ENCODE measurements at regions not wholly inside any gene's neighbourhood (a gene's known extent, or its start where the extent isn't known, plus 50 kb on each side); places are given as distances from the start of the nearest gene placed in this dataset.

GRCh38 chr21:20110368-20110767 is 887.8 kb upstream of the NCAM2 start:
- H3K27me3 Mint-ChIP-seq (ENCODE audit: low read depth) = no peaks in the 10 kb centered on the region
- no peak overlapping the region for H3K4me3 Mint-ChIP-seq
- no peaks in the 10 kb centered on the region for H3K4me1 Mint-ChIP-seq
- TF ChIP-seq CTCF (IDR thresholded peaks at IDR 0.05; ENCODE audit: unreplicated experiment) = no peak
- no peaks in the 10 kb centered on the region for H3K36me3 Mint-ChIP-seq
- no peak overlapping the region for H3K27ac Mint-ChIP-seq
- H3K9me3 Mint-ChIP-seq = peaks cover 33% of the 10 kb centered on the region
- no peak for DNase-seq (ENCODE audit: low spot score in 2 of 2, unreplicated experiment in 2 of 2)

GRCh38 chr21:20151741-20152140 is 846.5 kb upstream of the NCAM2 start:
- no peak overlapping the region for H3K27ac Mint-ChIP-seq
- no peak overlapping the region for H3K4me3 Mint-ChIP-seq
- H3K9me3 Mint-ChIP-seq = peaks cover 31% of the 10 kb centered on the region
- H3K4me1 Mint-ChIP-seq = no peaks in the 10 kb centered on the region
- no peak for TF ChIP-seq CTCF (IDR thresholded peaks at IDR 0.05; ENCODE audit: unreplicated experiment)
- no peaks in the 10 kb centered on the region for H3K36me3 Mint-ChIP-seq
- no peak for DNase-seq (ENCODE audit: low spot score in 2 of 2, unreplicated experiment in 2 of 2)
- H3K27me3 Mint-ChIP-seq (ENCODE audit: low read depth) = no peaks in the 10 kb centered on the region

- Mint-ChIP-seq H3K36me3 (no peaks in the 10 kb centered on the region), H3K27me3 (ENCODE audit: low read depth) (no peaks in the 10 kb centered on the region), H3K27ac (no peak overlapping the region), H3K4me1 (peaks cover 2% of the 10 kb centered on the region), H3K4me3 (no peak overlapping the region), H3K9me3 (peaks cover 19% of the 10 kb centered on the region)
- TF ChIP-seq CTCF (IDR thresholded peaks at IDR 0.05; ENCODE audit: unreplicated experiment) = no peak
- no peak for DNase-seq (ENCODE audit: low spot score in 2 of 2, unreplicated experiment in 2 of 2)
These were observed 835.0 kb upstream of the NCAM2 start for GRCh38 chr21:20163167-20163566.

- TF ChIP-seq CTCF (IDR thresholded peaks at IDR 0.05; ENCODE audit: unreplicated experiment) = no peak
- H3K27ac Mint-ChIP-seq = no peak overlapping the region
- no peak overlapping the region for H3K4me3 Mint-ChIP-seq
- peaks cover 9% of the 10 kb centered on the region for H3K9me3 Mint-ChIP-seq
- peaks cover 2% of the 10 kb centered on the region for H3K4me1 Mint-ChIP-seq
- no peak for DNase-seq (ENCODE audit: low spot score in 2 of 2, unreplicated experiment in 2 of 2)
- no peaks in the 10 kb centered on the region for H3K27me3 Mint-ChIP-seq (ENCODE audit: low read depth)
- H3K36me3 Mint-ChIP-seq = no peaks in the 10 kb centered on the region
These were observed 831.1 kb upstream of the NCAM2 start for GRCh38 chr21:20167059-20167458.

- no peak for TF ChIP-seq CTCF (IDR thresholded peaks at IDR 0.05; ENCODE audit: unreplicated experiment)
- H3K36me3 Mint-ChIP-seq = no peaks in the 10 kb centered on the region
- DNase-seq (ENCODE audit: low spot score in 2 of 2, unreplicated experiment in 2 of 2) = no peak
- no peaks in the 10 kb centered on the region for H3K27me3 Mint-ChIP-seq (ENCODE audit: low read depth)
- H3K4me3 Mint-ChIP-seq = no peak overlapping the region
- H3K4me1 Mint-ChIP-seq = peaks cover 7% of the 10 kb centered on the region
- peaks cover 13% of the 10 kb centered on the region for H3K9me3 Mint-ChIP-seq
- H3K27ac Mint-ChIP-seq = no peak overlapping the region
These were observed 828.2 kb upstream of the NCAM2 start for GRCh38 chr21:20169812-20170576.

Data from mesothelial cell of epicardium (in vitro differentiated cells).